GM12873 (cell line): ENCODE measurements at regions not wholly inside any gene's neighbourhood (a gene's known extent, or its start where the extent isn't known, plus 50 kb on each side); places are given as distances from the start of the nearest gene placed in this dataset.

Experiments
- TF ChIP-seq, protein P1 (sequence below): IDR thresholded peaks from 2 replicates; pipeline ENCODE4 v1.5.1; 2012; ENCODE audit warnings: low read depth, mild to moderate bottlenecking, moderate library complexity, low read length, control low read depth; ENCODE audit not compliant: insufficient read depth; ENCODE audit errors: missing control alignments

GRCh38 chr5:157920828-157921170, 61.9 kb upstream of the CLINT1 start:
- TF ChIP-seq, protein P1, sequence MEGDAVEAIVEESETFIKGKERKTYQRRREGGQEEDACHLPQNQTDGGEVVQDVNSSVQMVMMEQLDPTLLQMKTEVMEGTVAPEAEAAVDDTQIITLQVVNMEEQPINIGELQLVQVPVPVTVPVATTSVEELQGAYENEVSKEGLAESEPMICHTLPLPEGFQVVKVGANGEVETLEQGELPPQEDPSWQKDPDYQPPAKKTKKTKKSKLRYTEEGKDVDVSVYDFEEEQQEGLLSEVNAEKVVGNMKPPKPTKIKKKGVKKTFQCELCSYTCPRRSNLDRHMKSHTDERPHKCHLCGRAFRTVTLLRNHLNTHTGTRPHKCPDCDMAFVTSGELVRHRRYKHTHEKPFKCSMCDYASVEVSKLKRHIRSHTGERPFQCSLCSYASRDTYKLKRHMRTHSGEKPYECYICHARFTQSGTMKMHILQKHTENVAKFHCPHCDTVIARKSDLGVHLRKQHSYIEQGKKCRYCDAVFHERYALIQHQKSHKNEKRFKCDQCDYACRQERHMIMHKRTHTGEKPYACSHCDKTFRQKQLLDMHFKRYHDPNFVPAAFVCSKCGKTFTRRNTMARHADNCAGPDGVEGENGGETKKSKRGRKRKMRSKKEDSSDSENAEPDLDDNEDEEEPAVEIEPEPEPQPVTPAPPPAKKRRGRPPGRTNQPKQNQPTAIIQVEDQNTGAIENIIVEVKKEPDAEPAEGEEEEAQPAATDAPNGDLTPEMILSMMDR, result no peak

GRCh38 chr5:157918811-157919742, 60.1 kb upstream of the CLINT1 start:
- TF ChIP-seq, protein P1, result no peak

DNA sequence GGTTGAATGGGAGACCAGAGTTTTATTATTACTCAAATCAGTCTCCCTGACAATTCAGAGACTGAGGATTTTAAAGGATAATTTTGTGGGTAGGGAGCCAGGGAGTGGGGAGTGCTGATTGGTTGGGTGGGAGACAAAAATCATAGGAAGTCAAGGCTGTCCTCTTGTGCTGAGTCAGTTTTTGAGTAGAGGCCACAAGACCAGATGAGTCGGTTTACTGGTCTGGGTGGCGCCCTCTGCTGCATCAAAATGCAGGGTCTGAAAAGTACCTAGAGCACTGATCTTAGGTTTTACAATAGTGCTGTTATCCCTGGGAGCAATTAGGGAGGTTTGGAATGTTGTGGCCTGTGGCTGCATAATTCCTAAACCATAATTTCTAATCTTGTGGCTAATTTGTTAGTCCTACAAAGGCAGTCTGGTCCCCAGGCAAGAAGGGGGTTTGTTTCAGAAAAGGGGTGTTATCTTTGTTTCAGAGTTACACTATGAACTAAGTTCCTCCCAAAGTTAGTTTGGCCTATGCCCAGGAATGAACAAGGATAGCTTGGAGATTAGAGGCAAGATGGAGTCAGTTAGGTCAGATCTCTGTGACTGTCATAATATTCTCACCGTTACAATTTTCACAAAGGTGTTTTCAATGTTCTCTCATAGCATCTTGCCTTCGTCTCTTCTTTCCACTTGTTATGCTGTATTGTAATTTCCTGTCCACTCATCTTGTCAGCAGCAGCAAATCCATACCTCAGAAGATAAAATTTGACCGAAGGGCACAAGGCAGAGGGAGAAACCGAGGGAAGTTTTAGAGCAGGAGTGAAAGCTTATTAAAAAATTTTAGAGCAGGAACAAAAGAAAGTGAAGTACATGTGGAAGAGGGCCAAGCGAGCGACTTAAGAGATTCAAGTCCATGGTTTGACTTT, 59.2 kb upstream of the CLINT1 start:
- TF ChIP-seq, protein P1, result peak; percentile 76

GRCh38 chr5:157917491-157917890, 58.5 kb upstream of the CLINT1 start:
- TF ChIP-seq, protein P1, result no peak

GRCh38 chr5:157915638-157916037, 56.7 kb upstream of the CLINT1 start:
- TF ChIP-seq, protein P1, result no peak

DNA sequence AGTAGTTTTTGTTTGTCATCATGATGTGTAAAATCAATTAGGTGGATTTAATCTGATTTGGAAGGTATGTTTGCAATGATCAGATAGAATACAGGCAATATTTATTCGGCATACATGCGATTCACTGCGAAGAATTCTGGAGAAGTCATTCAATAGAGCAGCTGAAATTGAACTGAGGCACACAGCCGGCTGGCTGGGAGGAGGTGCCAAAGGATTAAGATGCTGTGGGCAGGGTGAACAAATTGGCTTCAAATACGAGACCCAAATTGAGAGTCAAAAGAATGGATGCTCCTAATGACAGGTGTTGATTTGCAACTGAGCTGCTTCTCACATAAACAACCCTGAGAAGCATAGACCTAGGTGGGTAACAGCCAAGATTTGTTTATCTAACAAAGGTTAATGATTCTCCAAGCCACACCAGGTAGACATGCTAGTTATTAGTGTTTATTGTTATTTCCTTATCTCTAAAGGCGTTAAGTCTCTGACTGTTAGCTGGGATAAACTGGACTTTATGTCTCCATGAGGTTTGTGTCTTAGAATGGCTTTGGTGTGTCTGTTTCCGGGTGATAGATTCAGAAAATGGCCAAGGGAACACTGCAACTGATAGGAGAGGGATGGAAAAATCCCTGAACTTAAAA, 55.3 kb upstream of the CLINT1 start:
- TF ChIP-seq, protein P1, result no peak
